ENCODE measurements at regions not wholly inside any gene's neighbourhood (a gene's known extent, or its start where the extent isn't known, plus 50 kb on each side); places are given as distances from the start of the nearest gene placed in this dataset.

DNA sequence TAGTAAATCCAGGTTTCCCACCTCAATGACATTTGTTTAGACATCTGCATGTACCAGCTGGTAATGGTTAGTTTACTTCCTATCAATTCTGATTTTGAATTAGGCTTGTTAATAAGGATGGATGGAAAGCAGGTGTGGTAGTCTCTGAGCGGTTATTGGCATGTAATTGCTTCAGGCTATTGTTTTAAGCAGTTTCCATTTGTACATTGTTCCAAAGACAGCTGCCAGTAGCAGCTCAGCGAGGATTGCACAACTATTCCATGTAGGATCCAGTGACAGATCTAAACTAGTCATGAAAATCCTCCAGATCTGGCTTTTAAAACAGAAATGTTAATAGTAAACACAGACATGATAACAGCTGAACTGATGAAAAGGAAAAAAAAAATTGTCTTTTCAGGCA lies 436.0 kb upstream of the ADARB2 start:
- TF ChIP-seq, protein P1, sequence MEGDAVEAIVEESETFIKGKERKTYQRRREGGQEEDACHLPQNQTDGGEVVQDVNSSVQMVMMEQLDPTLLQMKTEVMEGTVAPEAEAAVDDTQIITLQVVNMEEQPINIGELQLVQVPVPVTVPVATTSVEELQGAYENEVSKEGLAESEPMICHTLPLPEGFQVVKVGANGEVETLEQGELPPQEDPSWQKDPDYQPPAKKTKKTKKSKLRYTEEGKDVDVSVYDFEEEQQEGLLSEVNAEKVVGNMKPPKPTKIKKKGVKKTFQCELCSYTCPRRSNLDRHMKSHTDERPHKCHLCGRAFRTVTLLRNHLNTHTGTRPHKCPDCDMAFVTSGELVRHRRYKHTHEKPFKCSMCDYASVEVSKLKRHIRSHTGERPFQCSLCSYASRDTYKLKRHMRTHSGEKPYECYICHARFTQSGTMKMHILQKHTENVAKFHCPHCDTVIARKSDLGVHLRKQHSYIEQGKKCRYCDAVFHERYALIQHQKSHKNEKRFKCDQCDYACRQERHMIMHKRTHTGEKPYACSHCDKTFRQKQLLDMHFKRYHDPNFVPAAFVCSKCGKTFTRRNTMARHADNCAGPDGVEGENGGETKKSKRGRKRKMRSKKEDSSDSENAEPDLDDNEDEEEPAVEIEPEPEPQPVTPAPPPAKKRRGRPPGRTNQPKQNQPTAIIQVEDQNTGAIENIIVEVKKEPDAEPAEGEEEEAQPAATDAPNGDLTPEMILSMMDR (conservative IDR thresholded peaks at IDR 0.05; ENCODE audit: low read length): no peak
- TF ChIP-seq EZH2phosphoT487 (IDR thresholded peaks at IDR 0.05; ENCODE audit: borderline replicate concordance, low read depth, low read length): no peak
